ENCODE measurements at regions not wholly inside any gene's neighbourhood (a gene's known extent, or its start where the extent isn't known, plus 50 kb on each side); places are given as distances from the start of the nearest gene placed in this dataset.
"Not testable (repeated sequence)": the region's sequence is repeated elsewhere in the genome, so short reads cannot be mapped to it uniquely, and the experiment has no call there.

- no peak for DNase-seq (ENCODE audit: low read depth)
These were observed 201.5 kb downstream of the SMAD2 start for GRCh38 chr18:47728921-47729320.

- DNase-seq (ENCODE audit: low read depth): no peak
These were observed 203.1 kb downstream of the SMAD2 start for GRCh38 chr18:47727409-47727808.

GRCh38 chr18:47726550-47726949 is 203.9 kb downstream of the SMAD2 start:
- no peak for DNase-seq (ENCODE audit: low read depth)

- DNase-seq (ENCODE audit: low read depth): no peak
These were observed 204.8 kb downstream of the SMAD2 start for GRCh38 chr18:47725656-47726055.

GRCh38 chr18:47724186-47724975 is 206.1 kb downstream of the SMAD2 start:
- DNase-seq (ENCODE audit: low read depth): no peak

- no peak for DNase-seq (ENCODE audit: low read depth)
These were observed 208.6 kb downstream of the SMAD2 start for GRCh38 chr18:47721876-47722275.

- no peak for DNase-seq (ENCODE audit: low read depth)
These were observed 209.7 kb downstream of the SMAD2 start for GRCh38 chr18:47720741-47721140.

- no peak for DNase-seq (ENCODE audit: low read depth)
These were observed 211.2 kb downstream of the SMAD2 start for GRCh38 chr18:47719096-47719780.

- no peak for DNase-seq (ENCODE audit: low read depth)
These were observed 211.8 kb downstream of the SMAD2 start for GRCh38 chr18:47718646-47719045.

GRCh38 chr18:47717257-47717656 is 213.2 kb downstream of the SMAD2 start:
- no peak for DNase-seq (ENCODE audit: low read depth)

- DNase-seq (ENCODE audit: low read depth): no peak
These were observed 213.8 kb downstream of the SMAD2 start for GRCh38 chr18:47716632-47717185.

GRCh38 chr18:47710451-47710850 is 220.0 kb downstream of the SMAD2 start:
- DNase-seq (ENCODE audit: low read depth): no peak

GRCh38 chr18:47709556-47709955 is 220.9 kb downstream of the SMAD2 start:
- no peak for DNase-seq (ENCODE audit: low read depth)

- DNase-seq (ENCODE audit: low read depth): no peak
These were observed 222.3 kb downstream of the SMAD2 start for GRCh38 chr18:47708206-47708605.

GRCh38 chr18:47701134-47701533 is 229.3 kb downstream of the SMAD2 start:
- no peak for DNase-seq (ENCODE audit: low read depth)

GRCh38 chr18:47696870-47697269 is 233.6 kb downstream of the SMAD2 start:
- DNase-seq (ENCODE audit: low read depth): no peak

GRCh38 chr18:47691611-47692010 is 238.8 kb downstream of the SMAD2 start:
- DNase-seq (ENCODE audit: low read depth): no peak

- not testable (repeated sequence) for DNase-seq (ENCODE audit: low read depth)
These were observed 239.7 kb downstream of the SMAD2 start for GRCh38 chr18:47690778-47691177.

GRCh38 chr18:47689371-47689770 is 241.1 kb downstream of the SMAD2 start:
- no peak for DNase-seq (ENCODE audit: low read depth)

GRCh38 chr18:47686806-47687205 is 243.7 kb downstream of the SMAD2 start:
- no peak for DNase-seq (ENCODE audit: low read depth)

GRCh38 chr18:47683774-47684173 is 246.7 kb downstream of the SMAD2 start:
- no peak for DNase-seq (ENCODE audit: low read depth)

GRCh38 chr18:47682876-47683275 is 247.6 kb downstream of the SMAD2 start:
- DNase-seq (ENCODE audit: low read depth): no peak

- DNase-seq (ENCODE audit: low read depth): no peak
These were observed 250.0 kb downstream of the SMAD2 start for GRCh38 chr18:47680488-47680887.
